ENCODE measurements at regions not wholly inside any gene's neighbourhood (a gene's known extent, or its start where the extent isn't known, plus 50 kb on each side); places are given as distances from the start of the nearest gene placed in this dataset.

- TF ChIP-seq CTCF (conservative IDR thresholded peaks at IDR 0.05) (no peak), EZH2 (IDR thresholded peaks at IDR 0.05; ENCODE audit: low read depth) (no peak)
Measured at GRCh38 chr13:107824635-107825034, 390.7 kb downstream of the LIG4 start.
